ENCODE measurements at regions not wholly inside any gene's neighbourhood (a gene's known extent, or its start where the extent isn't known, plus 50 kb on each side); places are given as distances from the start of the nearest gene placed in this dataset.

- Histone ChIP-seq H3K4me1 (ENCODE audit: control insufficient read depth, low read length) (no peaks in the 10 kb centered on the region), H3K27me3 (ENCODE audit: control insufficient read depth, low read length) (no peaks in the 10 kb centered on the region), H3K4me3 (ENCODE audit: low read length) (no peak overlapping the region), H4K20me1 (ENCODE audit: control insufficient read depth, insufficient read depth, low read depth, low read length) (no peaks in the 10 kb centered on the region), H3K9me2 (replicated peaks; ENCODE audit: control insufficient read depth, low read length) (no peaks in the 10 kb centered on the region), H3K79me2 (ENCODE audit: control insufficient read depth, low read length) (no peaks in the 10 kb centered on the region), H3F3A (ENCODE audit: control insufficient read depth, insufficient read depth) (no peaks in the 10 kb centered on the region), H3K9me3 (ENCODE audit: control insufficient read depth, insufficient read depth, low read length) (0 out of 2 replicates have a peak, but pooled peaks cover 4% of the 10 kb centered on the region), H3K4me2 (ENCODE audit: low read length) (no peak overlapping the region), H3K36me3 (ENCODE audit: control insufficient read depth, low read length) (no peaks in the 10 kb centered on the region), H3K27ac (ENCODE audit: low read depth, low read length) (no peak overlapping the region)
- no peak for TF ChIP-seq EZH2phosphoT487 (IDR thresholded peaks at IDR 0.05; ENCODE audit: borderline replicate concordance, low read length)
- TF ChIP-seq CTCF (IDR thresholded peaks at IDR 0.05; ENCODE audit: low read depth, low read length, poor library complexity, severe bottlenecking), result no peak
Measured at GRCh38 chr15:95454403-95455262, 875.9 kb upstream of the NR2F2 start.

GRCh38 chr15:95457520-95457919 lies 873.0 kb upstream of the NR2F2 start:
- no peak overlapping the region for H3K4me3 ChIP-seq (ENCODE audit: low read length)
- H3K27me3 ChIP-seq (ENCODE audit: control insufficient read depth, low read length), result no peaks in the 10 kb centered on the region
- 0 out of 2 replicates have a peak, but pooled peaks cover 4% of the 10 kb centered on the region for H3K9me3 ChIP-seq (ENCODE audit: control insufficient read depth, insufficient read depth, low read length)
- H4K20me1 ChIP-seq (ENCODE audit: control insufficient read depth, insufficient read depth, low read depth, low read length), result no peaks in the 10 kb centered on the region
- no peak overlapping the region for H3K4me2 ChIP-seq (ENCODE audit: low read length)
- H3K9me2 ChIP-seq (replicated peaks; ENCODE audit: control insufficient read depth, low read length), result no peaks in the 10 kb centered on the region
- H3K79me2 ChIP-seq (ENCODE audit: control insufficient read depth, low read length), result no peaks in the 10 kb centered on the region
- H3K4me1 ChIP-seq (ENCODE audit: control insufficient read depth, low read length), result no peaks in the 10 kb centered on the region
- H3K36me3 ChIP-seq (ENCODE audit: control insufficient read depth, low read length), result no peaks in the 10 kb centered on the region
- TF ChIP-seq EZH2phosphoT487 (IDR thresholded peaks at IDR 0.05; ENCODE audit: borderline replicate concordance, low read length), result no peak
- no peak for TF ChIP-seq CTCF (IDR thresholded peaks at IDR 0.05; ENCODE audit: low read depth, low read length, poor library complexity, severe bottlenecking)
- no peaks in the 10 kb centered on the region for H3F3A ChIP-seq (ENCODE audit: control insufficient read depth, insufficient read depth)
- no peak overlapping the region for H3K27ac ChIP-seq (ENCODE audit: low read depth, low read length)

GRCh38 chr15:95458721-95459120 lies 871.8 kb upstream of the NR2F2 start:
- H3K9me2 ChIP-seq (replicated peaks; ENCODE audit: control insufficient read depth, low read length), result no peaks in the 10 kb centered on the region
- H3K79me2 ChIP-seq (ENCODE audit: control insufficient read depth, low read length), result no peaks in the 10 kb centered on the region
- H3K9me3 ChIP-seq (ENCODE audit: control insufficient read depth, insufficient read depth, low read length), result 0 out of 2 replicates have a peak, but pooled peaks cover 4% of the 10 kb centered on the region
- no peaks in the 10 kb centered on the region for H3K36me3 ChIP-seq (ENCODE audit: control insufficient read depth, low read length)
- no peaks in the 10 kb centered on the region for H3K27me3 ChIP-seq (ENCODE audit: control insufficient read depth, low read length)
- no peak overlapping the region for H3K4me3 ChIP-seq (ENCODE audit: low read length)
- no peaks in the 10 kb centered on the region for H4K20me1 ChIP-seq (ENCODE audit: control insufficient read depth, insufficient read depth, low read depth, low read length)
- H3K4me1 ChIP-seq (ENCODE audit: control insufficient read depth, low read length), result no peaks in the 10 kb centered on the region
- no peak for TF ChIP-seq CTCF (IDR thresholded peaks at IDR 0.05; ENCODE audit: low read depth, low read length, poor library complexity, severe bottlenecking)
- TF ChIP-seq EZH2phosphoT487 (IDR thresholded peaks at IDR 0.05; ENCODE audit: borderline replicate concordance, low read length), result no peak
- no peak overlapping the region for H3K27ac ChIP-seq (ENCODE audit: low read depth, low read length)
- no peaks in the 10 kb centered on the region for H3F3A ChIP-seq (ENCODE audit: control insufficient read depth, insufficient read depth)
- no peak overlapping the region for H3K4me2 ChIP-seq (ENCODE audit: low read length)

Data from DOHH2 (cell line).